Fibroblast of the aortic adventitia (primary cell): ENCODE measurements at regions not wholly inside any gene's neighbourhood (a gene's known extent, or its start where the extent isn't known, plus 50 kb on each side); places are given as distances from the start of the nearest gene placed in this dataset.

ENCODE experiments used
- DNase-seq: peaks from one replicate; pipeline ENCODE4 v3.0.0-alpha.2; 2010; ENCODE audit warnings: low read depth
- H3K4me3 ChIP-seq: 2 replicates; pipeline ENCODE4 v1.5.1; 2011; ENCODE audit warnings: low read depth, mild to moderate bottlenecking, control low read depth, low read length, moderate library complexity
- CTCF ChIP-seq: IDR thresholded peaks from 2 replicates; pipeline ENCODE4 v1.5.1; 2011; ENCODE audit warnings: mild to moderate bottlenecking, low read length, control low read depth, inconsistent platforms; ENCODE audit not compliant: insufficient read depth

GRCh38 chr5:130992621-130993020, 172.4 kb downstream of the HINT1 start:
- H3K4me3 ChIP-seq: no peak overlapping the region
- DNase-seq: no peak
- TF ChIP-seq CTCF: no peak

- DNase-seq: peak; percentile 13
Observed at GRCh38 chr5:130992095-130992494, 173.0 kb downstream of the HINT1 start.

GRCh38 chr5:130985776-130986175, 179.3 kb downstream of the HINT1 start:
- H3K4me3 ChIP-seq: no peak overlapping the region
- DNase-seq: no peak
- no peak for TF ChIP-seq CTCF

More at GRCh38 chr5:130992095-130992494, 173.0 kb downstream of the HINT1 start:
- H3K4me3 ChIP-seq: no peak overlapping the region
- no peak for TF ChIP-seq CTCF

DNA sequence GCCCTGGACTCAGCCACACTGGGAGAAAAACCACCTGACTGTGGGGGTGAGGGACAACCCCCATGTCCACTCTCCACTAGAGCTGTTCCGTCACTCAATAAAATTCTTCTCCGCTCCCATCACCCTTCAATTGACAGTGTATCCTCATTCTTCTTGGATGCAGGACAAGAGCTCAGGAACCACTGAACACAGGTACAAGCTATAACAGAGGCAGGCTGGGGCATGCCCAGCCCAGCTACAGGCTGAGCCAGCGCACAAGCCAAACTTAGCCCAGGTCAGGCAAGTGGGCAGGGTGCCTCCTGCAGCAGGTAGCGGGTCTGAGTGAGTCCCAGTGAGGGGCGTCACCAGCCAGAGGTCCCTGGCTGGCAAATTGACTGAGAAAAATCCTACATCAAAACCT, 183.4 kb downstream of the HINT1 start:
- no peak overlapping the region for H3K4me3 ChIP-seq
- TF ChIP-seq CTCF: no peak
- no peak for DNase-seq

GRCh38 chr5:130978475-130978874, 186.6 kb downstream of the HINT1 start:
- TF ChIP-seq CTCF: no peak
- no peak overlapping the region for H3K4me3 ChIP-seq
- DNase-seq: peak; percentile 2

- no peak overlapping the region for H3K4me3 ChIP-seq
- no peak for DNase-seq
- TF ChIP-seq CTCF: no peak
Observed at GRCh38 chr5:130976493-130976892, 188.6 kb downstream of the HINT1 start.

- TF ChIP-seq CTCF: no peak
- no peak for DNase-seq
- H3K4me3 ChIP-seq: no peak overlapping the region
Observed at GRCh38 chr5:130975847-130976246, 189.2 kb downstream of the HINT1 start.
